K562 (cell line): ENCODE measurements at regions not wholly inside any gene's neighbourhood (a gene's known extent, or its start where the extent isn't known, plus 50 kb on each side); places are given as distances from the start of the nearest gene placed in this dataset.

Experiments
- C11orf30 ChIP-seq: fragments of 450-650 bp; IDR thresholded peaks from 2 replicates; pipeline ENCODE4 v1.6.1; 2016; ENCODE audit warnings: low read depth, mild to moderate bottlenecking
- ELF4 ChIP-seq: fragments of 450-650 bp; formaldehyde crosslinking; IDR thresholded peaks from 2 replicates; pipeline ENCODE4 v1.4.0; 2022; ENCODE audit warnings: missing genetic modification characterization
- GTF2E2 ChIP-seq: fragments of 200-800 bp; sonication (Bioruptor generic); IDR thresholded peaks from 2 replicates; pipeline ENCODE4 v1.6.1; 2016; ENCODE audit warnings: missing genetic modification characterization, missing compliant biosample characterization
- MEF2A ChIP-seq: IDR thresholded peaks from 2 replicates; pipeline ENCODE4 v1.6.1; 2011; ENCODE audit warnings: low read depth, mild to moderate bottlenecking, low read length, moderate library complexity; ENCODE audit not compliant: control insufficient read depth
- MYNN ChIP-seq, 2 experiments: sonication (generic); formaldehyde crosslinking in 1 of 2; IDR thresholded peaks; 2 replicates each; pipeline versions ENCODE4 v1.5.0 to v1.6.1; 2016 to 2020; ENCODE audit warnings: antibody characterized with exemption in 1 of 2, missing genetic modification reagents in 1 of 2
- NELFE ChIP-seq: IDR thresholded peaks from 2 replicates; pipeline ENCODE4 v1.6.1; 2011; ENCODE audit warnings: mild to moderate bottlenecking; ENCODE audit not compliant: insufficient read depth, insufficient read length
- NFE2 ChIP-seq: IDR thresholded peaks from 2 replicates; pipeline ENCODE4 v1.6.1; 2014; ENCODE audit warnings: antibody characterized with exemption, low read depth
- NFIC ChIP-seq: fragments of 450-650 bp; IDR thresholded peaks from 2 replicates; pipeline ENCODE4 v1.6.1; 2017; ENCODE audit warnings: mild to moderate bottlenecking, inconsistent platforms
- POLR2G ChIP-seq: fragments of 200-400 bp; formaldehyde crosslinking; IDR thresholded peaks from 2 replicates; pipeline ENCODE4 v1.6.1; 2017; ENCODE audit warnings: low read depth, mild to moderate bottlenecking, antibody characterized with exemption, low read length, moderate library complexity
- RBM22 ChIP-seq: fragments of 200-400 bp; formaldehyde crosslinking; IDR thresholded peaks from 2 replicates; pipeline ENCODE4 v1.6.1; 2018; ENCODE audit warnings: low read length, low read depth; ENCODE audit not compliant: poor library complexity, severe bottlenecking
- SP2 ChIP-seq: IDR thresholded peaks from 2 replicates; pipeline ENCODE4 v1.6.1; 2011; ENCODE audit warnings: mild to moderate bottlenecking, low read depth, low read length, moderate library complexity; ENCODE audit not compliant: poor library complexity, severe bottlenecking; ENCODE audit errors: extremely low read depth
- TAL1 ChIP-seq: fragments of 450-650 bp; IDR thresholded peaks from 2 replicates; pipeline ENCODE4 v1.6.1; 2016; ENCODE audit warnings: mild to moderate bottlenecking
- ZC3H8 ChIP-seq: fragments of 450-650 bp; IDR thresholded peaks from 2 replicates; pipeline ENCODE4 v1.6.1; 2017
- ZNF165 ChIP-seq: fragments of 250-450 bp; sonication (Bioruptor Pico); IDR thresholded peaks from 2 replicates; pipeline ENCODE4 v1.4.0; 2020; ENCODE audit warnings: borderline replicate concordance
- ZNF212 ChIP-seq: fragments of 450-650 bp; formaldehyde crosslinking; IDR thresholded peaks from 2 replicates; pipeline ENCODE4 v1.4.0; 2020; ENCODE audit warnings: mild to moderate bottlenecking
- ZNF589 ChIP-seq: fragments of 200-800 bp; sonication (Bioruptor generic); IDR thresholded peaks from 2 replicates; pipeline ENCODE4 v1.6.1; 2016; ENCODE audit warnings: low read depth, missing genetic modification characterization, missing compliant biosample characterization
- ZSCAN32 ChIP-seq: fragments of 450-650 bp; formaldehyde crosslinking; IDR thresholded peaks from 2 replicates; pipeline ENCODE4 v1.4.0; 2020; ENCODE audit warnings: mild to moderate bottlenecking, moderate library complexity
- TF ChIP-seq, protein P1 (sequence below): fragments of 450-650 bp; formaldehyde crosslinking; IDR thresholded peaks from 2 replicates; pipeline ENCODE4 v1.4.0; 2020; ENCODE audit warnings: mild to moderate bottlenecking, mixed read lengths
- TF ChIP-seq, protein P2 (sequence below): fragments of 450-650 bp; formaldehyde crosslinking; conservative IDR thresholded peaks from 2 replicates; pipeline ENCODE4 v1.4.0; 2022; ENCODE audit warnings: mild to moderate bottlenecking, missing genetic modification characterization
- TF ChIP-seq, protein P3 (sequence below): fragments of 450-650 bp; conservative IDR thresholded peaks from 2 replicates; pipeline ENCODE4 v1.6.1; 2016; ENCODE audit warnings: missing genetic modification characterization, low read depth, mild to moderate bottlenecking, missing compliant biosample characterization, moderate library complexity
- TF ChIP-seq, protein P4 (sequence below): sonication (generic); formaldehyde crosslinking; IDR thresholded peaks from 2 replicates; pipeline ENCODE4 v1.8.0; 2023; ENCODE audit warnings: mild to moderate bottlenecking, missing genetic modification reagents

DNA sequence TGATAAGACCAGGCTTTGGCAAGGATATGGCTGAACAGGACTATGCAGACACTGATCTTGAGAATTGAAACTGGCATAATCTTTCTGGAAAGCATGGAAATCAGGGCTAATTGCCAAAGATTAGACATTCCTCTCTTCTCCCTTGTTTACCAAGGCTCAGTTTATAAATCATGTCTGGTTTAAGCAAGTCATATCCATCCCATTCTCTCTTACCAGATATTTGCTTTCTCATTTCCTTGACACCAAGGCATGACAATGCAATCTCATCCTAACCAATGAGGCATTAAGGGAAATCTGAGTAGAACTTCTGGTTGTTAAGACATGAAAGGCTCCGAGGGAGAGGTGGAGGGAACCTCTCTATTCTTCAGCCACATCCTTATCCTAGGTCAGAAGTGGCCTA, 110.3 kb upstream of the CEP85L start (continued):
- TF ChIP-seq, protein P1, sequence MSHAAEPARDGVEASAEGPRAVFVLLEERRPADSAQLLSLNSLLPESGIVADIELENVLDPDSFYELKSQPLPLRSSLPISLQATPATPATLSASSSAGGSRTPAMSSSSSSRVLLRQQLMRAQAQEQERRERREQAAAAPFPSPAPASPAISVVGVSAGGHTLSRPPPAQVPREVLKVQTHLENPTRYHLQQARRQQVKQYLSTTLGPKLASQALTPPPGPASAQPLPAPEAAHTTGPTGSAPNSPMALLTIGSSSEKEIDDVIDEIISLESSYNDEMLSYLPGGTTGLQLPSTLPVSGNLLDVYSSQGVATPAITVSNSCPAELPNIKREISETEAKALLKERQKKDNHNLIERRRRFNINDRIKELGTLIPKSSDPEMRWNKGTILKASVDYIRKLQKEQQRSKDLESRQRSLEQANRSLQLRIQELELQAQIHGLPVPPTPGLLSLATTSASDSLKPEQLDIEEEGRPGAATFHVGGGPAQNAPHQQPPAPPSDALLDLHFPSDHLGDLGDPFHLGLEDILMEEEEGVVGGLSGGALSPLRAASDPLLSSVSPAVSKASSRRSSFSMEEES: no peak
- TF ChIP-seq, protein P2, sequence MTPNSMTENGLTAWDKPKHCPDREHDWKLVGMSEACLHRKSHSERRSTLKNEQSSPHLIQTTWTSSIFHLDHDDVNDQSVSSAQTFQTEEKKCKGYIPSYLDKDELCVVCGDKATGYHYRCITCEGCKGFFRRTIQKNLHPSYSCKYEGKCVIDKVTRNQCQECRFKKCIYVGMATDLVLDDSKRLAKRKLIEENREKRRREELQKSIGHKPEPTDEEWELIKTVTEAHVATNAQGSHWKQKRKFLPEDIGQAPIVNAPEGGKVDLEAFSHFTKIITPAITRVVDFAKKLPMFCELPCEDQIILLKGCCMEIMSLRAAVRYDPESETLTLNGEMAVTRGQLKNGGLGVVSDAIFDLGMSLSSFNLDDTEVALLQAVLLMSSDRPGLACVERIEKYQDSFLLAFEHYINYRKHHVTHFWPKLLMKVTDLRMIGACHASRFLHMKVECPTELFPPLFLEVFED (CRISPR knock-in tag): no peak
- no peak for TF ChIP-seq RBM22
- TF ChIP-seq, protein P3, sequence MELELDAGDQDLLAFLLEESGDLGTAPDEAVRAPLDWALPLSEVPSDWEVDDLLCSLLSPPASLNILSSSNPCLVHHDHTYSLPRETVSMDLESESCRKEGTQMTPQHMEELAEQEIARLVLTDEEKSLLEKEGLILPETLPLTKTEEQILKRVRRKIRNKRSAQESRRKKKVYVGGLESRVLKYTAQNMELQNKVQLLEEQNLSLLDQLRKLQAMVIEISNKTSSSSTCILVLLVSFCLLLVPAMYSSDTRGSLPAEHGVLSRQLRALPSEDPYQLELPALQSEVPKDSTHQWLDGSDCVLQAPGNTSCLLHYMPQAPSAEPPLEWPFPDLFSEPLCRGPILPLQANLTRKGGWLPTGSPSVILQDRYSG (tag): no peak
- TF ChIP-seq TAL1: 0 out of 2 replicates have a peak, but pooled peaks have one; percentile 16
- no peak for TF ChIP-seq ELF4 (CRISPR knock-in tag)
- no peak for TF ChIP-seq MEF2A
- peak; percentile 89 for TF ChIP-seq C11orf30
- TF ChIP-seq SP2: no peak
- TF ChIP-seq NELFE: no peak
- no peak for TF ChIP-seq ZSCAN32 (CRISPR knock-in tag)
- TF ChIP-seq MYNN (IDR thresholded peaks at IDR 0.05): no peak
- no peak for TF ChIP-seq MYNN (CRISPR knock-in tag; IDR thresholded peaks at IDR 0.05)
- TF ChIP-seq, protein P4, sequence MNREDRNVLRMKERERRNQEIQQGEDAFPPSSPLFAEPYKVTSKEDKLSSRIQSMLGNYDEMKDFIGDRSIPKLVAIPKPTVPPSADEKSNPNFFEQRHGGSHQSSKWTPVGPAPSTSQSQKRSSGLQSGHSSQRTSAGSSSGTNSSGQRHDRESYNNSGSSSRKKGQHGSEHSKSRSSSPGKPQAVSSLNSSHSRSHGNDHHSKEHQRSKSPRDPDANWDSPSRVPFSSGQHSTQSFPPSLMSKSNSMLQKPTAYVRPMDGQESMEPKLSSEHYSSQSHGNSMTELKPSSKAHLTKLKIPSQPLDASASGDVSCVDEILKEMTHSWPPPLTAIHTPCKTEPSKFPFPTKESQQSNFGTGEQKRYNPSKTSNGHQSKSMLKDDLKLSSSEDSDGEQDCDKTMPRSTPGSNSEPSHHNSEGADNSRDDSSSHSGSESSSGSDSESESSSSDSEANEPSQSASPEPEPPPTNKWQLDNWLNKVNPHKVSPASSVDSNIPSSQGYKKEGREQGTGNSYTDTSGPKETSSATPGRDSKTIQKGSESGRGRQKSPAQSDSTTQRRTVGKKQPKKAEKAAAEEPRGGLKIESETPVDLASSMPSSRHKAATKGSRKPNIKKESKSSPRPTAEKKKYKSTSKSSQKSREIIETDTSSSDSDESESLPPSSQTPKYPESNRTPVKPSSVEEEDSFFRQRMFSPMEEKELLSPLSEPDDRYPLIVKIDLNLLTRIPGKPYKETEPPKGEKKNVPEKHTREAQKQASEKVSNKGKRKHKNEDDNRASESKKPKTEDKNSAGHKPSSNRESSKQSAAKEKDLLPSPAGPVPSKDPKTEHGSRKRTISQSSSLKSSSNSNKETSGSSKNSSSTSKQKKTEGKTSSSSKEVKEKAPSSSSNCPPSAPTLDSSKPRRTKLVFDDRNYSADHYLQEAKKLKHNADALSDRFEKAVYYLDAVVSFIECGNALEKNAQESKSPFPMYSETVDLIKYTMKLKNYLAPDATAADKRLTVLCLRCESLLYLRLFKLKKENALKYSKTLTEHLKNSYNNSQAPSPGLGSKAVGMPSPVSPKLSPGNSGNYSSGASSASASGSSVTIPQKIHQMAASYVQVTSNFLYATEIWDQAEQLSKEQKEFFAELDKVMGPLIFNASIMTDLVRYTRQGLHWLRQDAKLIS: no peak
- TF ChIP-seq NFIC: peak; percentile 52
- no peak for TF ChIP-seq ZNF165 (CRISPR knock-in tag)
- no peak for TF ChIP-seq ZC3H8
- TF ChIP-seq ZNF589 (CRISPR knock-in tag): no peak
- no peak for TF ChIP-seq POLR2G
- TF ChIP-seq NFE2: peak; percentile 87
- no peak for TF ChIP-seq GTF2E2 (tag)
- no peak for TF ChIP-seq ZNF212
